ENCODE measurements at regions not wholly inside any gene's neighbourhood (a gene's known extent, or its start where the extent isn't known, plus 50 kb on each side); places are given as distances from the start of the nearest gene placed in this dataset.

DNA sequence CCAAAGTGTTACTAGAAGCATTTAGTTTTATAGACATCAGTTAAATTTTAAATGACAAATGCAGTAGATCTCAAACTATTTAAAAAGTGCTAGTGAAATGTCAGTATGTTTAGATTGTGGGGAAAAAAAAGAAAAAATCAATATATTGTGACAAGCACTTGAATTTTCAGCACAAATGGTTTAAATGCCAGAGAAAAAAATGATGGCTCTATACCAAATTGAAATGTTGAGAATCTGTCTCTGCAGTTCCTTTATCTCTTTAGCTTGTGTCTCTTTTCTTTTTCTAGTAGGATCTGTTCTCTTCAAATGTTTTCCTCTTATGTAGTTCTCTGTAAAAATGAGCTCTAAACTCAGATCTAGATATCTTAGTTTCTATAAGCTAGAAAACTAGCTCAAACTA lies 682.6 kb upstream of the GCFC2 start:
- in situ Hi-C loops (cut with HindIII; ENCODE audit: low pct_unique_long_range_greater_than_20kb, low sequenced_read_pairs) (no loop called here), intact Hi-C loops (cut with micrococcal nuclease; ENCODE audit: unreplicated experiment) (no loop called here)

DNA sequence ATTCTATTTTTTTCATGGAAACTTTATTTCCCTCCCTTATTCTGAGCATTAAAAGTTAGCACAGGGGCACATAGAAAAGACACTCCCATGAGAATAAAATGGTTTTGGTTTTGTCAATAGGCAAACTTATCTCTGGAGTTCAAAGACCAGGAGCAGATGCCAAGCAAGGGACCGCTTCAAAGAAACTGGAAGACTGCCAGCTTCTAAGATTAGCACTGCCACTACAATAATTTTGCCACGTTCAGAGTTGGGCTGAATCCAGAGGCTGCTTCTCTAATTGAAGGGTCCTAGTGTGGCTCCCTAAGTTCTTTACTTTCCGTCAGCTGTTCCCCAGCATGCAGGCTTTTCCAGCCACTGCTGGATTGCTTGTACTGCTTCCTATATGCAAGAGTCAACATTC lies 681.0 kb upstream of the GCFC2 start:
- in situ Hi-C loops (cut with HindIII; ENCODE audit: low pct_unique_long_range_greater_than_20kb, low sequenced_read_pairs) (no loop called here), intact Hi-C loops (cut with micrococcal nuclease; ENCODE audit: unreplicated experiment) (no loop called here)
- POLR2A ChIA-PET: no interaction called here
- H3K27me3 ChIP-seq (ENCODE audit: control insufficient read depth, insufficient read depth, low read length): no peaks in the 10 kb centered on the region
- H3K36me3 ChIP-seq (ENCODE audit: control insufficient read depth, insufficient read depth, low read length): no peaks in the 10 kb centered on the region
- no peak overlapping the region for H3K27ac ChIP-seq (ENCODE audit: low read length)
- DNase-seq (ENCODE audit: low read depth, low spot score): no peak
- no TSS peak for BruUV-seq (replicated peaks)
- ATAC-seq: no peak
- H3K4me3 ChIP-seq (ENCODE audit: low read depth in 2 of 2, low read length in 2 of 2): no peak overlapping the region
- CTCF ChIA-PET: no interaction called here
- H3K9me3 ChIP-seq (ENCODE audit: control insufficient read depth, insufficient read depth, low read depth, low read length): no peaks in the 10 kb centered on the region
- no peak for TF ChIP-seq TCF7L2 (IDR thresholded peaks at IDR 0.05; ENCODE audit: low read depth, low read length)
- TF ChIP-seq, protein P1, sequence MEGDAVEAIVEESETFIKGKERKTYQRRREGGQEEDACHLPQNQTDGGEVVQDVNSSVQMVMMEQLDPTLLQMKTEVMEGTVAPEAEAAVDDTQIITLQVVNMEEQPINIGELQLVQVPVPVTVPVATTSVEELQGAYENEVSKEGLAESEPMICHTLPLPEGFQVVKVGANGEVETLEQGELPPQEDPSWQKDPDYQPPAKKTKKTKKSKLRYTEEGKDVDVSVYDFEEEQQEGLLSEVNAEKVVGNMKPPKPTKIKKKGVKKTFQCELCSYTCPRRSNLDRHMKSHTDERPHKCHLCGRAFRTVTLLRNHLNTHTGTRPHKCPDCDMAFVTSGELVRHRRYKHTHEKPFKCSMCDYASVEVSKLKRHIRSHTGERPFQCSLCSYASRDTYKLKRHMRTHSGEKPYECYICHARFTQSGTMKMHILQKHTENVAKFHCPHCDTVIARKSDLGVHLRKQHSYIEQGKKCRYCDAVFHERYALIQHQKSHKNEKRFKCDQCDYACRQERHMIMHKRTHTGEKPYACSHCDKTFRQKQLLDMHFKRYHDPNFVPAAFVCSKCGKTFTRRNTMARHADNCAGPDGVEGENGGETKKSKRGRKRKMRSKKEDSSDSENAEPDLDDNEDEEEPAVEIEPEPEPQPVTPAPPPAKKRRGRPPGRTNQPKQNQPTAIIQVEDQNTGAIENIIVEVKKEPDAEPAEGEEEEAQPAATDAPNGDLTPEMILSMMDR (IDR thresholded peaks at IDR 0.05): no peak
- TF ChIP-seq POLR2AphosphoS5 (IDR thresholded peaks at IDR 0.05; ENCODE audit: low read depth, low read length): no peak
- TF ChIP-seq SIN3A (IDR thresholded peaks at IDR 0.05; ENCODE audit: borderline replicate concordance, insufficient read depth, low read depth, low read length): no peak
- TF ChIP-seq, protein P2, sequence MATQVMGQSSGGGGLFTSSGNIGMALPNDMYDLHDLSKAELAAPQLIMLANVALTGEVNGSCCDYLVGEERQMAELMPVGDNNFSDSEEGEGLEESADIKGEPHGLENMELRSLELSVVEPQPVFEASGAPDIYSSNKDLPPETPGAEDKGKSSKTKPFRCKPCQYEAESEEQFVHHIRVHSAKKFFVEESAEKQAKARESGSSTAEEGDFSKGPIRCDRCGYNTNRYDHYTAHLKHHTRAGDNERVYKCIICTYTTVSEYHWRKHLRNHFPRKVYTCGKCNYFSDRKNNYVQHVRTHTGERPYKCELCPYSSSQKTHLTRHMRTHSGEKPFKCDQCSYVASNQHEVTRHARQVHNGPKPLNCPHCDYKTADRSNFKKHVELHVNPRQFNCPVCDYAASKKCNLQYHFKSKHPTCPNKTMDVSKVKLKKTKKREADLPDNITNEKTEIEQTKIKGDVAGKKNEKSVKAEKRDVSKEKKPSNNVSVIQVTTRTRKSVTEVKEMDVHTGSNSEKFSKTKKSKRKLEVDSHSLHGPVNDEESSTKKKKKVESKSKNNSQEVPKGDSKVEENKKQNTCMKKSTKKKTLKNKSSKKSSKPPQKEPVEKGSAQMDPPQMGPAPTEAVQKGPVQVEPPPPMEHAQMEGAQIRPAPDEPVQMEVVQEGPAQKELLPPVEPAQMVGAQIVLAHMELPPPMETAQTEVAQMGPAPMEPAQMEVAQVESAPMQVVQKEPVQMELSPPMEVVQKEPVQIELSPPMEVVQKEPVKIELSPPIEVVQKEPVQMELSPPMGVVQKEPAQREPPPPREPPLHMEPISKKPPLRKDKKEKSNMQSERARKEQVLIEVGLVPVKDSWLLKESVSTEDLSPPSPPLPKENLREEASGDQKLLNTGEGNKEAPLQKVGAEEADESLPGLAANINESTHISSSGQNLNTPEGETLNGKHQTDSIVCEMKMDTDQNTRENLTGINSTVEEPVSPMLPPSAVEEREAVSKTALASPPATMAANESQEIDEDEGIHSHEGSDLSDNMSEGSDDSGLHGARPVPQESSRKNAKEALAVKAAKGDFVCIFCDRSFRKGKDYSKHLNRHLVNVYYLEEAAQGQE (IDR thresholded peaks at IDR 0.05; ENCODE audit: insufficient read depth in 1 of 2, low read depth in 2 of 2, low read length in 1 of 2): no peak
- H3K4me1 ChIP-seq (ENCODE audit: control insufficient read depth, insufficient read depth, low read length): no peaks in the 10 kb centered on the region

More for the DNA sequence above, 682.6 kb upstream of the GCFC2 start:
- no peaks in the 10 kb centered on the region for H3K36me3 ChIP-seq (ENCODE audit: control insufficient read depth, insufficient read depth, low read length)
- CTCF ChIA-PET: no interaction called here
- BruUV-seq (replicated peaks): no TSS peak
- ATAC-seq: no peak
- H3K9me3 ChIP-seq (ENCODE audit: control insufficient read depth, insufficient read depth, low read depth, low read length): no peaks in the 10 kb centered on the region
- no peaks in the 10 kb centered on the region for H3K27me3 ChIP-seq (ENCODE audit: control insufficient read depth, insufficient read depth, low read length)
- DNase-seq (ENCODE audit: low read depth, low spot score): no peak
- H3K27ac ChIP-seq (ENCODE audit: low read length): no peak overlapping the region
- POLR2A ChIA-PET: no interaction called here
- H3K4me3 ChIP-seq (ENCODE audit: low read depth in 2 of 2, low read length in 2 of 2): no peak overlapping the region
- TF ChIP-seq, protein P1 (IDR thresholded peaks at IDR 0.05): no peak
- TF ChIP-seq, protein P2 (IDR thresholded peaks at IDR 0.05; ENCODE audit: insufficient read depth in 1 of 2, low read depth in 2 of 2, low read length in 1 of 2): no peak
- TF ChIP-seq TCF7L2 (IDR thresholded peaks at IDR 0.05; ENCODE audit: low read depth, low read length): no peak
- TF ChIP-seq POLR2AphosphoS5 (IDR thresholded peaks at IDR 0.05; ENCODE audit: low read depth, low read length): no peak
- TF ChIP-seq SIN3A (IDR thresholded peaks at IDR 0.05; ENCODE audit: borderline replicate concordance, insufficient read depth, low read depth, low read length): no peak
- no peaks in the 10 kb centered on the region for H3K4me1 ChIP-seq (ENCODE audit: control insufficient read depth, insufficient read depth, low read length)

All from Panc1 (cell line).